Fibroblast of lung (primary cell): ENCODE measurements at regions not wholly inside any gene's neighbourhood (a gene's known extent, or its start where the extent isn't known, plus 50 kb on each side); places are given as distances from the start of the nearest gene placed in this dataset.

Experiments used
- DNase-seq, 2 donors: peaks; one replicate each; pipeline versions ENCODE4 v3.0.0 to v3.0.0-alpha.2; 2010; ENCODE audit warnings: low read depth in 2 of 2
- H2AFZ ChIP-seq: 2 replicates; pipeline ENCODE4 v1.5.1; 2012; ENCODE audit warnings: low read length, control low read depth, inconsistent platforms
- H3K27ac ChIP-seq: 2 replicates; pipeline ENCODE4 v1.5.1; 2011; ENCODE audit warnings: low read length, control low read depth; ENCODE audit not compliant: insufficient read depth
- H3K27me3 ChIP-seq: 2 replicates; pipeline ENCODE4 v1.5.1; 2011; ENCODE audit warnings: mild to moderate bottlenecking, low read length; ENCODE audit not compliant: control insufficient read depth, insufficient read depth
- H3K36me3 ChIP-seq: 2 replicates; pipeline ENCODE4 v1.5.1; 2011; ENCODE audit warnings: low read length; ENCODE audit not compliant: control insufficient read depth, insufficient read depth
- H3K4me1 ChIP-seq: 2 replicates; pipeline ENCODE4 v1.5.1; 2011; ENCODE audit warnings: low read length; ENCODE audit not compliant: control insufficient read depth, insufficient read depth; ENCODE audit errors: extremely low read depth
- H3K4me2 ChIP-seq: 2 replicates; pipeline ENCODE4 v1.5.1; 2011; ENCODE audit warnings: low read length, control low read depth; ENCODE audit not compliant: insufficient read depth; ENCODE audit errors: extremely low read depth
- H3K4me3 ChIP-seq, 4 experiments: fragments of 200-600 bp in 1 of 4; sonication (generic) in 1 of 4; replicated peaks in 1 of 4; 2 replicates each; pipeline ENCODE4 v1.5.1; 2011 to 2016; ENCODE audit warnings: low read length in 4 of 4, low read depth in 3 of 4, mild to moderate bottlenecking in 3 of 4, control low read depth in 2 of 4, inconsistent platforms in 1 of 4, mixed read lengths in 1 of 4; ENCODE audit not compliant: insufficient read depth in 1 of 4; ENCODE audit errors: control extremely low read depth in 1 of 4
- H3K79me2 ChIP-seq: 2 replicates; pipeline ENCODE4 v1.5.1; 2012; ENCODE audit warnings: mild to moderate bottlenecking, low read length, inconsistent platforms; ENCODE audit not compliant: control insufficient read depth, insufficient read depth
- H3K9ac ChIP-seq: 2 replicates; pipeline ENCODE4 v1.5.1; 2011; ENCODE audit warnings: mild to moderate bottlenecking, low read length, control low read depth; ENCODE audit not compliant: insufficient read depth
- H3K9me3 ChIP-seq: 2 replicates; pipeline ENCODE4 v1.5.1; 2012; ENCODE audit warnings: low read depth, low read length; ENCODE audit not compliant: control insufficient read depth, insufficient read depth
- H4K20me1 ChIP-seq: 2 replicates; pipeline ENCODE4 v1.5.1; 2011; ENCODE audit warnings: low read length; ENCODE audit not compliant: control insufficient read depth, insufficient read depth; ENCODE audit errors: extremely low read depth
- CTCF ChIP-seq, 2 donors: IDR thresholded peaks in 1 of 2; conservative IDR thresholded peaks in 1 of 2; 1 replicate in 1 of 2; 2 replicates in 1 of 2; pipeline ENCODE4 v1.5.1; 2011 to 2012; ENCODE audit warnings: low read length in 2 of 2, control low read depth in 1 of 2, inconsistent platforms in 1 of 2, low read depth in 1 of 2, mild to moderate bottlenecking in 1 of 2
- EZH2 ChIP-seq: IDR thresholded peaks from 2 replicates; pipeline ENCODE4 v1.5.1; 2012; ENCODE audit warnings: low read length, control low read depth, mild to moderate bottlenecking; ENCODE audit errors: missing control alignments

- peak; percentile 54 to 73 for DNase-seq
- H3K79me2 ChIP-seq = no peaks in the 10 kb centered on the region
- no peaks in the 10 kb centered on the region for H3K9me3 ChIP-seq
- H3K4me2 ChIP-seq = no peak overlapping the region
- H3K4me3 ChIP-seq = no peak overlapping the region
- H2AFZ ChIP-seq = no peak overlapping the region
- no peaks in the 10 kb centered on the region for H3K27me3 ChIP-seq
- TF ChIP-seq EZH2 (no peak), CTCF (conservative IDR thresholded peaks at IDR 0.05 in 1 of 2, IDR thresholded peaks at IDR 0.05 in 1 of 2; ENCODE audit: low read depth in 1 of 2, low read length in 2 of 2) (no peak)
- no peak overlapping the region for H3K27ac ChIP-seq
- no peaks in the 10 kb centered on the region for H3K4me1 ChIP-seq
- no peaks in the 10 kb centered on the region for H3K36me3 ChIP-seq
- H4K20me1 ChIP-seq = no peaks in the 10 kb centered on the region
- H3K9ac ChIP-seq = no peak overlapping the region
Observed at GRCh38 chr5:97778451-97778850, 595.4 kb upstream of the RIOK2 start.

GRCh38 chr5:97788369-97788768 lies 605.3 kb upstream of the RIOK2 start:
- Histone ChIP-seq H3K27me3 (no peaks in the 10 kb centered on the region), H3K36me3 (no peaks in the 10 kb centered on the region), H2AFZ (no peak overlapping the region), H3K79me2 (no peaks in the 10 kb centered on the region), H3K9me3 (no peaks in the 10 kb centered on the region), H3K4me3 (no peak overlapping the region), H3K27ac (no peak overlapping the region), H4K20me1 (no peaks in the 10 kb centered on the region), H3K9ac (no peak overlapping the region), H3K4me2 (no peak overlapping the region), H3K4me1 (no peaks in the 10 kb centered on the region)
- TF ChIP-seq EZH2 (no peak), CTCF (conservative IDR thresholded peaks at IDR 0.05 in 1 of 2, IDR thresholded peaks at IDR 0.05 in 1 of 2; ENCODE audit: low read depth in 1 of 2, low read length in 2 of 2) (no peak)
- no peak for DNase-seq

GRCh38 chr5:97797994-97798451 lies 615.0 kb upstream of the RIOK2 start:
- no peak overlapping the region for H3K4me3 ChIP-seq
- no peaks in the 10 kb centered on the region for H3K36me3 ChIP-seq
- no peaks in the 10 kb centered on the region for H4K20me1 ChIP-seq
- H3K4me1 ChIP-seq = no peaks in the 10 kb centered on the region
- H3K9me3 ChIP-seq = no peaks in the 10 kb centered on the region
- H3K9ac ChIP-seq = no peak overlapping the region
- TF ChIP-seq EZH2 = no peak
- TF ChIP-seq CTCF (conservative IDR thresholded peaks at IDR 0.05 in 1 of 2, IDR thresholded peaks at IDR 0.05 in 1 of 2; ENCODE audit: low read depth in 1 of 2, low read length in 2 of 2) = no peak
- H3K27me3 ChIP-seq = no peaks in the 10 kb centered on the region
- peak in 1 of 2 donors; percentile 40 for DNase-seq
- H3K4me2 ChIP-seq = no peak overlapping the region
- no peak overlapping the region for H3K27ac ChIP-seq
- H2AFZ ChIP-seq = no peak overlapping the region
- no peaks in the 10 kb centered on the region for H3K79me2 ChIP-seq
